GM19023 (cell line): ENCODE measurements at regions not wholly inside any gene's neighbourhood (a gene's known extent, or its start where the extent isn't known, plus 50 kb on each side); places are given as distances from the start of the nearest gene placed in this dataset.
"Not testable (repeated sequence)": the region's sequence is repeated elsewhere in the genome, so short reads cannot be mapped to it uniquely, and the experiment has no call there.

Source experiments
- ATAC-seq: cut with Tn5 transposase; IDR thresholded peaks from one replicate; pipeline ENCODE4 v1.9.1; 2021; ENCODE audit warnings: mild to moderate bottlenecking, moderate library complexity; ENCODE audit not compliant: unreplicated experiment

- ATAC-seq, result no peak
Observed at GRCh38 chr9:95587021-95587964, 70.5 kb upstream of the PTCH1 start.

DNA sequence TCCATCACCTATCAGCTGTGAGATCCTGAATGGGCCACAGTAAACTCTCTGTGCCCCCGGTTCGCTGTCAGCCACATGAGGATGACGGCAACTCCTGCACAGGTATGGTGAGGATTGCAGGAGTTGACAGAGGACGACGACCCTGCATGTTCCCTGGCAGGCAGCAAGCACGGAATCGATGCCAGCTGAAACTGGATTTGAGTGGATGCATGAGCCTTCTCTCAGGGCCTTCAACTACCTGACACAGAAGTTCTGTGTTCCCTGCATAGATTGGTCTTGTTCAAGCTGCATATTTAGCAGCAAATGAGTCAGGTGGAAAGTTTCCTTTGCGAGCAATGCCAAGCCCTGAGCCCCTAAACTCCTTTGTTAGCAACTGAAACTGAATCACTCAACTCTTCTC lies 69.6 kb upstream of the PTCH1 start:
- ATAC-seq, result no peak

GRCh38 chr9:95585824-95586223 lies 69.1 kb upstream of the PTCH1 start:
- ATAC-seq, result no peak

DNA sequence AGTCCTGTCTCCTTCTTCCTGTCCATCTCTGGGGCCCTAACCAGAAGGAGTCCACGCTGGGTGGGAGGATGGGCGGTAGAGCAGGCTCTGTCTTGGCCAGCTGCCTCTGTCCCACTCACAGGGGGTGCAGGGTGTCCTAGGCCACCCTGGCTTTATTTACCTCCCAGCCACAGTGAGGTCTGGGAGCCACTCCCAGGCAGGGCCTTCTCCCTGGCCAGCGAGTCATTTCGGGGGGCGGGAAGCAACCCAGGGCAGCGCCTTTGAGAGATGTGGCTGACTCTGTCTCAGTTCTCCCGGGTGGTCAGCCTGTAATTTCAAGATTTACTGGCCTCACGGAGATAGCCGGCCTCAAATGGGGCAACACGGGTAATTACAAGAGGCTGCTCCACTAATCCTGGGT lies 67.4 kb upstream of the PTCH1 start:
- ATAC-seq, result no peak

- no peak for ATAC-seq
Observed at GRCh38 chr9:95581900-95582299, 65.1 kb upstream of the PTCH1 start.

- ATAC-seq, result no peak
Observed at GRCh38 chr9:95580812-95581761, 64.3 kb upstream of the PTCH1 start.

DNA sequence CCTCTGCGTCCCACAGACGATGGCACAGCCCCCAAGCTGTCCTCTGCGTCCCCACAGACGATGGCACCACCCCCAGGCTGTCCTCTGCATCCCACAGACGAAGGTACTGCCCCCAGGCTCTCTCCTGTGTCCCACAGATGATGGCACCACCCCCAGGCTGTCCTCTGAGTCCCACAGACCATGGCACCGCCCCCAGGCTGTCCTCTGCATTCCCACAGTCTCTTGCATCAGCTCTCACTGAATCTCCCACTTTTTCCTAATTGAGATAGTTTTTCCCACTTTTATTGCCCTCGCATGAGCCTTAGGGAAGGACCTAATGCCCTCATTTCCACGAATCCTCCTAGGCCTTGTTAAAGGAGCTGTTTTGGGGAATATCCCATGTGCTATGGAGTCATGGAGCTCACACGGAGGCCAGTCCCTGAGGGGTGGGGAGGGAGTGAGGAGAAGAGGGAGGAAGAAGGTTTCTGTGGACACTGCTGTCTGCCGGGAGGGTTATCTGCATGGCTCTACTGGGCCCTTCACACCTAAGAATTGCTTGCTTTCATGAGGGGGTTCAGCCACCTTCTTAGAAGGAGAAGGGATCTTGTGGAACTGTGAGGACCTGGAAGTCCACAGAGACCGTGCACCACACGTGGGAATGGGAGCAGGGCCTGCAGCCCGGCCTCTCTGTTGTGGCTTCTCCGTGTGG lies 58.2 kb upstream of the PTCH1 start:
- ATAC-seq, result no peak

DNA sequence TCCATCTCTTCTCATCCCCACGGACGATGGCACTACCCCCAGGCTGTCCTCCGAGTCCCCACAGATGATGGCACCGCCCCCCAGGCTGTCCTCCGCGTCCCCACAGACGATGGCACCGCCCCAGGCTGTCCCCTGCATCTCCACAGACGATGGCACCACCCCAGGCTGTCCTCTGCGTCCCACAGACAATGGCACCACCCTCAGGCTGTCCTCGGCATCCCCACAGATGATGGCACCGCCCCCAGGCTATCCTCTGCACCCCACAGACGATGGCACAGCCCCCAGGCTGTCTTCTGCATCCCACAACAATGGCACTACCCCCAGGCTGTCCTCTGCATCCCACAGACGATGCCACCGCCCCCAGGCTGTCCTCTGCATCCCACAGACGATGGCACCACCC lies 57.4 kb upstream of the PTCH1 start:
- no peak for ATAC-seq

DNA sequence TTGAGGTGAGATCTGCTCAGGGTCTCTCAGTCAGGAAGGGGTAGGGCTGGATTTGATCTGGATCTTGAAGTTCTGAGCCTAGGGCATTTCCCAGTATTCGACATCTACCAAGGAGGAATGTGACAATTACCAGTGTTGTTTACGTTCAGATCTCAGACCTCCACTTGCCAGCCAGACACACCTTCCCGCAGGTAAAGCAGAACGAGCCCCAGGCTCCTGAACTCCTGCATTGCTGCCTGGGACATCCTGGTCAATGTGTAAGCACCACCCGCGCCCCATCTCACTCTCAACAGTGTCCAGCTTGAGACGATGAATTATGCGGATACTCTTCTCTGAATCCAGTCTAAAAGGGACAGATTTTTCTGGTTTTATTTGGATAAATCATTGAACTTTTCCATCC lies 56.7 kb upstream of the PTCH1 start:
- ATAC-seq, result no peak

- ATAC-seq, result no peak
Observed at GRCh38 chr9:95572381-95573151, 55.8 kb upstream of the PTCH1 start.

DNA sequence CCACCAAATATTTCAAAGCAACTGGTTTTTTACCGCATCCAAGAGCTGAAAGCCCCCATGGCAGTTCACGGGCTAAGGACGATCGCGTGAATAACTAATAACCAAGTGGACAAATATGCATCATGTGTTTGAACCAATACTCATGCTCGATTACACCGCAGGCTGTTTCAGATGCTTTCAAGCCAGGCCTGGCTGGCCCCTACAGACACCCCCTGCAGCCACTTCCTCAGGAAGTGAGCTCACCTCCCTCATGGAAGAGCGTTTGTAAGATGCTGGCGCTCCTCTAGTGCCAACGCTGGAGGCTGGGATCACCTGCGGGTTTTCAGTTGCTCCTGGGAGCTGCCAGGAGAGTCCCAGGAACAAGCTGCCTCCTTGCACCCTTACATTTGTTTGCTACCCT lies 53.9 kb upstream of the PTCH1 start:
- ATAC-seq, result no peak

- no peak for ATAC-seq
Observed at GRCh38 chr9:95570150-95570549, 53.4 kb upstream of the PTCH1 start.

GRCh38 chr9:95568735-95569134 lies 52.0 kb upstream of the PTCH1 start:
- not testable (repeated sequence) for ATAC-seq
